Heart right ventricle (tissue), 16 donors: ENCODE measurements at regions not wholly inside any gene's neighbourhood (a gene's known extent, or its start where the extent isn't known, plus 50 kb on each side); places are given as distances from the start of the nearest gene placed in this dataset.

Experiments used
- ATAC-seq, 8 donors: fragments of 200-7000 bp; cut with Tn5 transposase; one replicate each; pipeline ENCODE4 v1.9.1; 2020; ENCODE audit warnings: mild to moderate bottlenecking in 8 of 8, moderate library complexity in 8 of 8, moderate number of reproducible peaks in 1 of 8
- DNase-seq, 2 donors: peaks; one replicate each; pipeline ENCODE4 v3.0.0-alpha.2; 2020
- H3K27ac ChIP-seq, 10 donors: fragments of 200-600 bp; sonication (generic) in 2 of 10; one replicate each; pipeline versions ENCODE4 v1.5.0 to v1.8.0; 2020 to 2022; ENCODE audit warnings: mild to moderate bottlenecking in 3 of 10
- H3K27me3 ChIP-seq, 7 donors: fragments of 200-600 bp; one replicate each; pipeline ENCODE4 v1.8.0; 2021 to 2022; ENCODE audit warnings: mild to moderate bottlenecking in 2 of 7
- H3K36me3 ChIP-seq, 9 donors: fragments of 200-600 bp; sonication (generic) in 1 of 9; one replicate each; pipeline versions ENCODE4 v1.5.0 to v1.8.0; 2020 to 2022; ENCODE audit warnings: mild to moderate bottlenecking in 2 of 9
- H3K4me1 ChIP-seq, 9 donors: fragments of 200-600 bp; sonication (generic) in 1 of 9; one replicate each; pipeline versions ENCODE4 v1.5.0 to v1.8.0; 2020 to 2022; ENCODE audit warnings: mild to moderate bottlenecking in 4 of 9
- H3K4me3 ChIP-seq, 10 donors: fragments of 200-600 bp; sonication (generic) in 2 of 10; one replicate each; pipeline versions ENCODE4 v1.5.0 to v1.8.0; 2020 to 2022; ENCODE audit warnings: mild to moderate bottlenecking in 7 of 10, moderate library complexity in 2 of 10
- H3K9me3 ChIP-seq, 11 donors: fragments of 200-600 bp in 10 of 11; sonication (generic) in 2 of 11; one replicate each; pipeline versions ENCODE4 v1.5.0 to v1.8.0; 2013 to 2022; ENCODE audit warnings: mild to moderate bottlenecking in 2 of 11, control low read depth in 1 of 11, moderate library complexity in 1 of 11
- CTCF ChIP-seq, 9 donors: fragments of 200-600 bp; sonication (generic) in 2 of 9; IDR thresholded peaks; one replicate each; pipeline versions ENCODE4 v1.5.0 to v1.8.0; 2021 to 2022; ENCODE audit warnings: antibody characterized with exemption in 9 of 9, mild to moderate bottlenecking in 5 of 9, moderate library complexity in 1 of 9
- WGBS, 2 donors: extraction: QIAGEN DNeasy Blood & Tissue Kit; methylation state at CpG; one replicate each; pipeline ENCODE4 v1.1.7; 2013; ENCODE audit warnings: inconsistent platforms in 1 of 2; 5-methylcytosine and 5-hydroxymethylcytosine counted together
- intact Hi-C, 10 donors: fragments of 100-400 bp; cut with DNase I; formaldehyde crosslinking; loops; one replicate each; pipeline versions ENCODE4 v1.11.1 to v1.14.2; 2022
- donor health status: Arrhythmogenic right ventricular cardiomyopathy.
- donor health status: ischemic (EF 13 %, LVEDD 7.1; RV severe dilation, severe dysfunction).
- donor health status: healthy with polysubstance abuse.
- donor health status: DM: no; HTN: yes; CAD: no.
- donor health status: DM: no; HTN: no; CAD: no.
- donor health status: ischemic (EF 25% LVEDD 6.9; RV normal size, moderate dysfunction).
- donor health status: ischemic (EF 25% LVEDD 5.7; RV mildly dilated, moderate dysfunction).
- donor health status: healthy.
- donor health status: DM: yes; HTN: yes; CAD: no.
- donor health status: Ischemic cardiomyopathy.
- donor health status: ischemic (EF 35%, LVEDD 5.7; RV mildly dilated, moderate dysfunction).
- donor health status: nonischemic (EF 11% LVEDD 7.7; RV severe dilation, severe dysfunction).
- donor health status: DM: yes; HTN: yes; CAD: no.
- donor health status: PGD.
- donor health status: ischemic (EF 29% LVEDD 5.4; RV normal size, mild dysfunction).
- donor health status: nonischemic (EF 23%, LVEDD 6.1; RV moderate dilation, normal function).

GRCh38 chr3:113142476-113142875 lies 68.9 kb upstream of the BOC start:
- no peak overlapping the region for H3K4me3 ChIP-seq
- H3K9me3 ChIP-seq, result peaks cover 0 to 9% (median 0%) of the 10 kb centered on the region in 11 donors
- no peaks in the 10 kb centered on the region for H3K36me3 ChIP-seq
- no peak overlapping the region for H3K27ac ChIP-seq
- no peak for DNase-seq
- intact Hi-C loops, result no loop called here
- no peak for ATAC-seq
- H3K27me3 ChIP-seq, result no peaks in the 10 kb centered on the region
- peaks cover 0 to 20% (median 0%) of the 10 kb centered on the region in 9 donors for H3K4me1 ChIP-seq
- TF ChIP-seq CTCF (IDR thresholded peaks at IDR 0.05), result no peak

DNA sequence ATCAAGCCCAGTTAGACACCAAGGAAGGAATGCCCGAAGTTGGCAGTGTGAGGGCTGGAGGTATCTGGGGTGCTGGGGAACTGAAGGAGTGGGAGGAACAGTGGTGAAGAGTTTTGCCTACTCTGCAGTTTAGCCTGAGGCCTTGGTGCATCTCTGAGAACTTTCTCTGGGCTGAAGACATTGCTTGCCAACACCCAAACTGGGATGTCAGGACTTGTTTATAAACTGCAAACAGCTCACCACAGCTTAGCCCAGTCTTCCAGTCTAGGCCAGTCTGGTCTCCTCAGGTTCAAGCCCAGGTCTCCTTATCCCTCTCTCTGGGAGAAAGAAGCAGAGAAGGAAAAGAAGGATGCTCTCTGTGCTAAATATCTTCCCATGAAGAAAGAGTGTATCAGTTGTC lies 68.0 kb upstream of the BOC start:
- no peak for ATAC-seq
- no peak for TF ChIP-seq CTCF (IDR thresholded peaks at IDR 0.05)
- intact Hi-C loops, result no loop called here
- DNase-seq, result no peak
- Histone ChIP-seq H3K36me3 (no peaks in the 10 kb centered on the region), H3K9me3 (peaks cover 0 to under 1% (median 0%) of the 10 kb centered on the region in 11 donors), H3K27me3 (no peaks in the 10 kb centered on the region), H3K4me1 (peaks cover 0 to 24% (median under 1%) of the 10 kb centered on the region in 9 donors), H3K4me3 (no peak overlapping the region), H3K27ac (no peak overlapping the region)
- WGBS, 2 donors, result 89 to 100% methylated on average over 1 of the region's 1 CpG

- no peak overlapping the region for H3K4me3 ChIP-seq
- ATAC-seq (peak in 7 of 8 donors; percentile 46 to 76 (median 60)), DNase-seq (peak; percentile 13 to 64)
- TF ChIP-seq CTCF (IDR thresholded peaks at IDR 0.05), result no peak
- peak overlapping the region in 9 of 10 donors; percentile 12 to 74 (median 48) for H3K27ac ChIP-seq
- no peaks in the 10 kb centered on the region for H3K36me3 ChIP-seq
- intact Hi-C loops, result no loop called here
- 69 to 73% methylated on average over 9 of the region's 9 CpGs for WGBS, 2 donors
- H3K4me1 ChIP-seq, result peaks cover 0 to 57% (median 8%) of the 10 kb centered on the region in 9 donors
- H3K9me3 ChIP-seq, result no peaks in the 10 kb centered on the region
- no peaks in the 10 kb centered on the region for H3K27me3 ChIP-seq
Measured at GRCh38 chr3:113147681-113148261, 63.6 kb upstream of the BOC start.

- no peaks in the 10 kb centered on the region for H3K9me3 ChIP-seq
- WGBS, 2 donors, result 29 to 34% methylated on average over 4 of the region's 4 CpGs
- DNase-seq, result peak in 1 of 2 donors; percentile 27
- H3K36me3 ChIP-seq, result no peaks in the 10 kb centered on the region
- TF ChIP-seq CTCF (IDR thresholded peaks at IDR 0.05), result no peak
- no peaks in the 10 kb centered on the region for H3K27me3 ChIP-seq
- H3K4me1 ChIP-seq, result peaks cover 0 to 59% (median 8%) of the 10 kb centered on the region in 9 donors
- ATAC-seq, result peak in 6 of 8 donors; percentile 27 to 48 (median 31)
- H3K27ac ChIP-seq, result peak overlapping the region in 8 of 10 donors; percentile 21 to 74 (median 56)
- no peak overlapping the region for H3K4me3 ChIP-seq
- intact Hi-C loops, result no loop called here
Measured at GRCh38 chr3:113148284-113148683, 63.1 kb upstream of the BOC start.
